SKM-1 treated with dmso at 0.1 percent for 144 hours (cell line): ENCODE measurements at regions not wholly inside any gene's neighbourhood (a gene's known extent, or its start where the extent isn't known, plus 50 kb on each side); places are given as distances from the start of the nearest gene placed in this dataset.
"Not testable (repeated sequence)": the region's sequence is repeated elsewhere in the genome, so short reads cannot be mapped to it uniquely, and the experiment has no call there.

ENCODE experiments used
- DNase-seq: peaks from one replicate; lab custom pipeline; 2025; ENCODE audit not compliant: unreplicated experiment; lab: John Stamatoyannopoulos, UW

GRCh38 chr3:30458376-30459171 is 147.8 kb upstream of the TGFBR2 start:
- DNase-seq = no peak

- no peak for DNase-seq
Measured at GRCh38 chr3:30461311-30461710, 145.1 kb upstream of the TGFBR2 start.

- no peak for DNase-seq
Measured at GRCh38 chr3:30462721-30463470, 143.5 kb upstream of the TGFBR2 start.

GRCh38 chr3:30464381-30464780 is 142.0 kb upstream of the TGFBR2 start:
- no peak for DNase-seq

GRCh38 chr3:30465454-30465853 is 140.9 kb upstream of the TGFBR2 start:
- no peak for DNase-seq

GRCh38 chr3:30467596-30468238 is 138.7 kb upstream of the TGFBR2 start:
- DNase-seq = no peak

GRCh38 chr3:30469133-30469532 is 137.3 kb upstream of the TGFBR2 start:
- no peak for DNase-seq

- DNase-seq = no peak
Measured at GRCh38 chr3:30470496-30470895, 135.9 kb upstream of the TGFBR2 start.

- no peak for DNase-seq
Measured at GRCh38 chr3:30471066-30471465, 135.3 kb upstream of the TGFBR2 start.

GRCh38 chr3:30471796-30472489 is 134.5 kb upstream of the TGFBR2 start:
- no peak for DNase-seq

GRCh38 chr3:30473374-30474051 is 132.9 kb upstream of the TGFBR2 start:
- peak; percentile 94 for DNase-seq

- DNase-seq = no peak
Measured at GRCh38 chr3:30474371-30474770, 132.0 kb upstream of the TGFBR2 start.

- DNase-seq = no peak
Measured at GRCh38 chr3:30475038-30475808, 131.2 kb upstream of the TGFBR2 start.

GRCh38 chr3:30475809-30476178 is 130.6 kb upstream of the TGFBR2 start:
- DNase-seq = no peak

GRCh38 chr3:30476368-30477084 is 129.9 kb upstream of the TGFBR2 start:
- DNase-seq = no peak

GRCh38 chr3:30477149-30477921 is 129.1 kb upstream of the TGFBR2 start:
- DNase-seq = no peak

GRCh38 chr3:30479737-30480136 is 126.7 kb upstream of the TGFBR2 start:
- not testable (repeated sequence) for DNase-seq

- not testable (repeated sequence) for DNase-seq
Measured at GRCh38 chr3:30480156-30480555, 126.2 kb upstream of the TGFBR2 start.

GRCh38 chr3:30480587-30480986 is 125.8 kb upstream of the TGFBR2 start:
- DNase-seq = no peak
